GM18868 (cell line): ENCODE measurements at regions not wholly inside any gene's neighbourhood (a gene's known extent, or its start where the extent isn't known, plus 50 kb on each side); places are given as distances from the start of the nearest gene placed in this dataset.

Source experiments
- ATAC-seq: cut with Tn5 transposase; IDR thresholded peaks from one replicate; pipeline ENCODE4 v1.9.1; 2021; ENCODE audit warnings: mild to moderate bottlenecking, moderate library complexity; ENCODE audit not compliant: unreplicated experiment

DNA sequence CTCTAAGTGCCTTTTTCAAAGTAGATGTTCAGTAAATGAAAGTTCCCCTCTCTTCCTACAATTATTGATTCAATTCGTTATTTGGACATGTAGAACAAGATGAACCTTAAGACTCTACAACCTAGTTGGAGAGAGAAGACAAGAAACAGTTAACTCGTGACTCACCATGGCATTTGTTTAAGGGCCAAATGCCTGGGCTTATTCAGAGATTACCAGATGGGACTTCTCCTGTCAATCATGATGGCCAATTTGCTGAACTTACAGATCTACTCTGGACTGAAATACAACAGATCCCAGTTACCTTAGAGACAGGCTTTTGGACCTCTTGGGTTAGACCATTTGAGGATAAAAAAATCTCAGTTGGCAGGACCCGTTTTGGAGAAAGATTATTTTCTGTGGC is 93.5 kb downstream of the C1orf94 start:
- ATAC-seq = no peak

- no peak for ATAC-seq
Measured at GRCh38 chr1:34272152-34272551, 95.4 kb downstream of the C1orf94 start.

DNA sequence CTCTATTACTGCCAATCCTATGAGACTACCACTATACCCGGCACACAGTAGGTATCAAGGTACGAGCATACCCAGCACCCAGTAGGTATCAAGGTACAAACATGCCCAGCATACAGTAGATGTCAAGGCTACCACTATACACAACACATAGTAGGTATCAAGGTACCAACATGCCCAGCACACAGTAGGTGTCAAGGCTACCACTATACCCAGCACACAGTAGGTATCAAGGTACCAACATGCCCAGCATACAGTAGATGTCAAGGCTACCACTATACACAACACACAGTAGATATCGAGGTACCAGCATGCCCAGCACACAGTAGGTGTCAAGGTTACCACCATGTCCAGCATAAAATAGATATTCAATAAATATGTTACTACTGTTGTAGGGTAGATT is 98.4 kb downstream of the C1orf94 start:
- ATAC-seq = no peak

GRCh38 chr1:34276606-34277005 is 99.9 kb downstream of the C1orf94 start:
- ATAC-seq = no peak

GRCh38 chr1:34277150-34277549 is 100.4 kb downstream of the C1orf94 start:
- no peak for ATAC-seq

- no peak for ATAC-seq
Measured at GRCh38 chr1:34278211-34278610, 101.5 kb downstream of the C1orf94 start.

- no peak for ATAC-seq
Measured at GRCh38 chr1:34279971-34280370, 103.3 kb downstream of the C1orf94 start.

DNA sequence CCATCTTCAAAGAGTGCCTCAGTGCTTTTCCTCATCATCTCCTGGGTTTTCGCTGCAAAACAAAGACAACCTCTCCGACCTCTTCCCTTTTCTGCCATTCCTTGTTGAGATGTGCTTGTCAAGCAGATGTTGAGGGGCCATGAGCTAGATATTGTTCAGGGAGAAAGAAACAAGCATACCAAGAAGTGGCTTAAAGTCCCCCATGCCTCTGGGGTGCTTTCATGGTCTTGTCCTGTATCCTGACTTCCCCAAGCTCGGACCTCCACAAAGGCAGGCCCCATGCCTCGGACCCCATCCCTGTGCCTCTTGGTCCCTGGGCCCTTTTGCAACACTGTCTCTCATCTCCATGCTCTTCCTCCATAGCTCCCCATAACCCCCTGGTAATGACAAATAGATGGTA is 103.8 kb downstream of the C1orf94 start:
- ATAC-seq = no peak

DNA sequence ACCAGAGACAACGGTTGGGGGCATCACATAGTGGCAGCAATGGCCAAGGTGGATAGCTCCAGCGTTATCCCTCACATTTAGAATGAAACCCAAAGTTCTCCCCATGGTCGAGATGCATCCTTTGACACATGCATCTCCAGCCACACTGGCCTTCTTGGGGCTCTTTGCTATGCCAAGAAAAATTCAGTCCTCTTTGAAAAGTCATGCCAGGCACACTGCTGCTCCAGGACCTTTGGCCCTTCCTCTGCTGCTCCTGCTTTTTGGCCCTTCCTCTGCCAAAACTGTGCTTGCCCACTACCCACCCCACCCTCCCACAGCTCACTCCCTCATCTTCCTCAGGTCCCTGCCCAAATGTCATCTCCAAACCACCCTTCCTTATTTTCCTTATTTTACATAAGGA is 106.4 kb downstream of the C1orf94 start:
- no peak for ATAC-seq

DNA sequence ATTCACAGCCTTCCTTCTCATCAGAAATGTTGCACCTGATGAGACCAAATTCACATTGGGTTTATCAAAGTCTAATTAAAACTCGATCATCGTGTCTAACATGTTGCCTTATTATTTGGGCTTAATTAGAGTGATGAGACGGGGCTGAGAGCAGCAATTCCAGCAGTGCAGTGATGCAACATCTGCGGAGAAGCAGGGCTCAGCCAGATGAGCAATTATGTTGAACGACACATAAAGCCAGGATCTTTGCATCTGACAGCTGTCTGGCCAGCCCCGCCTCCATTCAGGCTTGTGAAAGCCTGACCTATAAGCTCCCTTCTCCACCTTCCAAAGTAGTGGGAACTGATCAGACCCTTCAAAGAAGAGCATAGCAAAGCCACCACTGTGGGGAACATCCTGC is 109.8 kb downstream of the C1orf94 start:
- no peak for ATAC-seq

GRCh38 chr1:34290831-34291230 is 114.1 kb downstream of the C1orf94 start:
- no peak for ATAC-seq

DNA sequence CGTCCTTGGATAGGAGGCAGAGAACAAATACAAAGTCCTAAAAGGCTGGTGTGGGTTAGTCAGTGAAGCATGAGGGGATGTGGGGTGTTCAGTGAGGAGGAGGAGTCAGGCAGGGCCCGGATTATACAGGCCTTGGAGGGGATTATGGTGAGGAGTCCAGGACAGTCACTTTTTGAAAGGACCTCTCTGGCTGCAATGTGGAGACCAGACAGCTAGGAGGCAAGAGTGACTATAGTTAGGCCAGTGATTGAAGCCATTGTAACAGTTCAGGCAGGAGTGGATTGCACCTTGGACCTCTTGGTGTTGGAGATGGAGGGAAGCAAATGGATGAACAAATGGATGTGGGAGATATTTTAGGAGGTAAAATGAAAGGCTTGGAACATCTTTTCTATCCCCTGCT is 115.8 kb downstream of the C1orf94 start:
- no peak for ATAC-seq

DNA sequence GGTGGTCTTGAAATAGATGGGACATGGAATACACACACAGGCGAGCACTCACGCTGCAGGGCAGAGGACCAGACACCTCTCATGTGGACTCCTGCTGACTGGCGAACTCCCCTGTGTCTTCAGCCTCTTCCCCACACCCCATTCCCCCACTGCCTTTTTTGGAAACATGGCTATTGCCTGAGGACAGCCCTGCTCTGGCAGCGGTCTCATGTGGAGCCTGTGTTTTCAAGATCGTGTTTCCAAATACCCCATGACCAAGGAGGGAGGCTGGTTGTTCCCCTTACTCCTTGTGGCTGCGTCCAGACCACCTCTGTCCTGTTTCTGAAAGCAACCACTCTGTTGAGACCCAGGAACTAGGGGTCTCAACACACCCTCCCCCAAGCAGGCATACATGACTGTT is 119.4 kb downstream of the C1orf94 start:
- ATAC-seq = no peak

DNA sequence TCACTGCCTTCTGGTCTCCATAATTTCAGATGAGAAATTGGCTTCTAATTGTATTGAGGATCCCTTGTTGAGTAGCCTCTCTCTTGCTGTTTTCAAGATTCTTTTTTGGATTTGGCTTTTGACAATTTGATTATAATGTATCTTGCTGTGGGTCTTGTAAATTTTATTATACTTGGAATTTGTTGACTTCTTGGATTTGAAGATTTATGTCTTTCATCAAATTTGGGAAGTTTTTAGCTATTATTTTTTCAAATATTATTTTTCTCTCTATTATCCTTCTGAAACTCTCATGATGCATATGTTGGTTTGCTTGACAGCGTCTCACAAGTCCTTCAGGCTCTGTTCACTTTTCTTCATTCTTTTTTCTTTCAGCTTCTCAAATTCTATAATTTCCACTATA is 126.1 kb downstream of the C1orf94 start:
- no peak for ATAC-seq

DNA sequence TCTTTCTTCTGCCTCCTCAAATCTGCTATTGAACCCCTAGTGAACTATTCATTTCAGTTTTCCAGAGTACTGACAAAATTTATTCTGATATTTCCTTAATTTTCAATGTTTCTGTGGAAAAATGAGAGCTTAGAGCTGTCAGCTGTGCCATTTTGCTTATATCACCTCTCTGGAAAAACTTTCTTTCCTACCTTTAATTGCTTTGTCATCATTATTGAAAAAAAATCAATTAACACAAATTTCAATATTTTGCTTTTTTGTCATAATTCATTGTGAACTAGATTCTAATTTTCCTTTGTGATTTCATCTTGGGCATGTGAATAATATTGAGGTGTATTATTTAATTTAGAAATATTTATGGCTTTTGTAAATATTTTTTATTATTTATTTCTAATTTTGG is 126.5 kb downstream of the C1orf94 start:
- no peak for ATAC-seq

GRCh38 chr1:34306568-34306967 is 129.9 kb downstream of the C1orf94 start:
- ATAC-seq = no peak

GRCh38 chr1:34312359-34312758 is 135.7 kb downstream of the C1orf94 start:
- ATAC-seq = no peak

DNA sequence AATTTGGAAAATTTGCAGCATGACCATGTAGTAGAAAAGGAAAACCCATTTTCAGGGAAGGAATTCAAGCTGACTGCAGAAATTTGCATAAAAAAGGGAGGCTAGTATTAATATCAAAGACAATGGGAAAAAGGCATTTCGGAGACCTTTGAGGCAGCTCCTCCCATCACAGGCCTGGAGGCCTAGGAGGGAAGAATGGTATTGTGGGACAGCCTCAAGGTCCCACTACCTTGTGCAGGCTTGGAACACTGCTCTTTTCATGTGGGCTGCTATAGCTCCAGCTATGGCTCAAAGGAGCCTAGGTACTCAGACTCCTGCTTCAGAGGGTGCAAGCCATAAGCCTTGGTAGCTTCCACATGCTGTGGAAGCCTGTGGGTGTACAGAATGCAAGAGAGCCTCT is 139.3 kb downstream of the C1orf94 start:
- ATAC-seq = no peak

- no peak for ATAC-seq
Measured at GRCh38 chr1:34316773-34317172, 140.1 kb downstream of the C1orf94 start.

DNA sequence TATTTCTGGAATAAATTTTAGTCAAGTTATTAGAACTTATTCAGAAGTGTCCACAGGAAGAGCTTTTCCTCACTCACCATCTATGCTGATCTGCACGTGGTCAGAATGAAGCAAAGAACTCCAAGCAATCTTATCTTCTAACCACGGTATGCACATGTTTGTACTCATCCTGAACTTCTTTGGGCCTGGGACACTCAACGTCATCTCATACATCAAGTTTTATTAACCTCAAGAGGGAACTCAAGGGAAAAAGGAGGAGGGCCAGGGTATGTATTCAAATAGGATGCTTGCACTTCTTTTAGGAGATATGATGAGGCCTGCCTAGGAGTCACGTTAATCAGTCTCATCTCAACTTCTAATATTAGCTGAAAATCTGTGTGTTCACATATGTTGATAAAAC is 142.5 kb downstream of the C1orf94 start:
- ATAC-seq = no peak

GRCh38 chr1:34320053-34320669 is 143.5 kb downstream of the C1orf94 start:
- ATAC-seq = no peak

DNA sequence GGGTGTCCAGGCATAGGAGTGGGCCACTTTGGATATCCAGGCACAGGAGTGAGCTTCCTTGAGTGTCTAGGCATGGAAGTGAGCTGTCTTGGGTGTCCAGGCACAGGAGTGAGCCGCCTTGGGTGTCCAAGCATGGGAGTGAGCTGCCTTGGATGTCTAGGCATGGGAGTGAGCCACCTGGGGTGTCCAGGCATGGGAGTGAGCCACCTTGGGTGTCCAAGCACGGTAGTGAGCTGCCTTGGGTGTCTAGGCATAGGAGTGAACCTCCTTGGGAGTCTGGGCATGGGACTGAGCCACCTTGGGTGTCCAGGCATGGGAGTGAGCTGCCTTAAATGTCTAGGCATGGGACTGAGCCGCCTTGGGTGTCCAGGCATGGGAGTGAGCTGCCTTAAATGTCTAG is 146.3 kb downstream of the C1orf94 start:
- ATAC-seq = no peak

DNA sequence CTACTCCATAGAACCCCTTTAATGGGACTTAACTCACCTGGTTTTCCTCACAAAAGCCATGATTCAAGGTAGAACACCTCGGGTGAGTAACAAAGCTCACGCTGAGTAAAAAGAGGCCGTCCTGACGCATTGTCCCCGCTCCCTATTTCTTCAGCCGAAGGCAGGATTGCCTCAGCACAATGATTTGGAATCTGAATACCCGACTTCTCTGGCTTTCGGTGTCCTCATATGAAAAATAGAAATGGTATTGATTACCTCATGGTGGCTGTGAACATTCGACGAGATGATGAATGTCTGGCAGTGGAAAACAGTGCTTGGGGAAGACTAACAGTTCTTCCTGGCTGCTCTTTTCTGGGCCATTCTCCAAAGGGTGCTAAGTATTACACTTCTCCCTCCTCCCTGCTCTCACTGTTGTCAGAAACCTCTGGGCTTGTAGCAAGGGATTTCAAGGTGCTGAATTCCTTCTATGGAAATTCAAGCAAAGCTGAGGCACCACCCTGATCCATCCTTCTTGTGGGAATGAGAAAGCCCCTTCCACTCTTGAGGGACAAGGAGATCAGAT is 148.3 kb downstream of the C1orf94 start:
- ATAC-seq = no peak
